ENCODE measurements at regions not wholly inside any gene's neighbourhood (a gene's known extent, or its start where the extent isn't known, plus 50 kb on each side); places are given as distances from the start of the nearest gene placed in this dataset.

- H3K14ac ChIP-seq (ENCODE audit: insufficient read depth, low read length), result no peak overlapping the region
- TF ChIP-seq CTCF (conservative IDR thresholded peaks at IDR 0.05), result no peak
- no peaks in the 10 kb centered on the region for H4K20me1 ChIP-seq (ENCODE audit: control insufficient read depth, insufficient read depth, insufficient read length)
- no peaks in the 10 kb centered on the region for H3K9me3 ChIP-seq (ENCODE audit: control insufficient read depth, low read depth, low read length)
- no peak overlapping the region for H4K91ac ChIP-seq (ENCODE audit: insufficient read length, low read depth, low read length)
- H3K56ac ChIP-seq (ENCODE audit: insufficient read length, low read depth, low read length), result no peak overlapping the region
- no peak overlapping the region for H2BK15ac ChIP-seq (ENCODE audit: low read depth, low read length)
- no peak overlapping the region for H3K23ac ChIP-seq (ENCODE audit: insufficient read length, low read depth, low read length)
- H3T11ph ChIP-seq (ENCODE audit: low read length), result no peak overlapping the region
- no peak overlapping the region for H3K18ac ChIP-seq (ENCODE audit: insufficient read length, low read depth, low read length)
- H4K8ac ChIP-seq (replicated peaks; ENCODE audit: insufficient read length, low read depth, low read length), result no peak overlapping the region
- H3K23me2 ChIP-seq (ENCODE audit: insufficient read length, low read depth, low read length, poor library complexity, severe bottlenecking), result no peaks in the 10 kb centered on the region
- H2AFZ ChIP-seq (ENCODE audit: low read length), result no peak overlapping the region
- no peak overlapping the region for H3K4ac ChIP-seq (ENCODE audit: low read depth, low read length)
- H3K4me1 ChIP-seq (ENCODE audit: insufficient read depth, low read length), result no peaks in the 10 kb centered on the region; the same call in none of the 2 replicates
- no peaks in the 10 kb centered on the region for H3K79me1 ChIP-seq (ENCODE audit: insufficient read depth, low read depth, low read length, poor library complexity, severe bottlenecking)
- Mint-ChIP-seq H3K4me3 (no peak overlapping the region), H3K27ac (no peak overlapping the region), H3K9me3 (no peaks in the 10 kb centered on the region; a peak in 1 of 5 replicates), H3K4me1 (peaks cover 51 to 62% of the 10 kb centered on the region in 2 experiments), H3K27me3 (ENCODE audit: low read depth) (no peaks in the 10 kb centered on the region), H3K36me3 (ENCODE audit: insufficient read depth in 1 of 3, low read depth in 3 of 3) (no peaks in the 10 kb centered on the region; a peak in 1 of 7 replicates)
- no peak overlapping the region for H3K27ac ChIP-seq (ENCODE audit: insufficient read length, low read depth, low read length)
- H2BK5ac ChIP-seq (ENCODE audit: insufficient read length, low read length), result no peak overlapping the region
- H2AK5ac ChIP-seq (ENCODE audit: insufficient read length, low read length), result no peak overlapping the region
- H3K27me3 ChIP-seq (ENCODE audit: insufficient read depth, low read length), result no peaks in the 10 kb centered on the region
- H2BK120ac ChIP-seq (ENCODE audit: low read depth, low read length, poor library complexity, severe bottlenecking), result no peak overlapping the region
- H2BK12ac ChIP-seq (ENCODE audit: insufficient read length, low read depth, low read length), result no peak overlapping the region
- H4K5ac ChIP-seq (ENCODE audit: insufficient read length, low read depth, low read length), result no peak overlapping the region
- no CpG with 5 or more reads among the region's 3 CpGs for WGBS (ENCODE audit: extremely low coverage, insufficient read length, low lambda C conversion rate)
- H2BK20ac ChIP-seq (ENCODE audit: low read depth, low read length, poor library complexity, severe bottlenecking), result no peak overlapping the region
- no peak for DNase-seq
- H3K79me2 ChIP-seq (ENCODE audit: insufficient read depth, low read length), result no peaks in the 10 kb centered on the region
- H3K4me2 ChIP-seq (ENCODE audit: insufficient read depth, insufficient read length, low read length), result no peak overlapping the region
- no peak overlapping the region for H3K9ac ChIP-seq (ENCODE audit: extremely low read depth, insufficient read length, low read length)
Observed at GRCh38 chr13:47117268-47117667, 220.4 kb upstream of the HTR2A start.

All from H9 (cell line).